HepG2 (cell line): ENCODE measurements at regions not wholly inside any gene's neighbourhood (a gene's known extent, or its start where the extent isn't known, plus 50 kb on each side); places are given as distances from the start of the nearest gene placed in this dataset.

ENCODE experiments used
- ATAC-seq: fragments of 200-7000 bp; cut with Tn5 transposase; 3 replicates; pipeline ENCODE4 v1.9.1; 2020; ENCODE audit warnings: mild to moderate bottlenecking, moderate library complexity
- BruUV-seq: library from RNA; stranded (reverse); fragments of 400-500 nt; replicated peaks from 2 replicates; lab custom pipeline; 2021; lab: Mats Ljungman, UMichigan
- CTCF ChIA-PET: fragments of 300-600 bp; formaldehyde crosslinking; extraction: SDS; loops from one replicate; lab custom pipeline; 2021; ENCODE audit warnings: low total read pairs, inconsistent platforms, low intra/inter-chr PET ratio; lab: Yijun Ruan, JAX
- POLR2A ChIA-PET: fragments of 350-600 bp; sonication (Branson Sonifier 250); formaldehyde crosslinking; loops from one replicate; lab custom pipeline; 2020; ENCODE audit warnings: antibody characterized with exemption, inconsistent platforms; lab: Yijun Ruan, JAX
- DNase-seq: peaks from one replicate; pipeline ENCODE4 v3.0.0-alpha.2; 2015; ENCODE audit warnings: low spot score
- FAIRE-seq: peaks from 3 replicates; lab custom pipeline; 2011; peaks lifted over from hg19 to GRCh38; lab: Jason Lieb, UNC
- H2AFZ ChIP-seq: one replicate; pipeline ENCODE4 v1.6.1; 2011; ENCODE audit warnings: low read length, inconsistent platforms
- H3K27ac ChIP-seq: fragments of 300-600 bp; 3 replicates; pipeline ENCODE4 v1.8.0; 2011; ENCODE audit warnings: mixed run types, mild to moderate bottlenecking, mixed read lengths, low read length, inconsistent platforms; ENCODE audit not compliant: insufficient read depth; ENCODE audit errors: extremely low read length
- H3K27me3 ChIP-seq, 2 experiments: fragments of 200-600 bp in 1 of 2; 2 replicates in 1 of 2; 3 replicates in 1 of 2; pipeline versions ENCODE4 v1.6.0 to v1.8.0; 2011; ENCODE audit warnings: low read length in 2 of 2, mild to moderate bottlenecking in 2 of 2, moderate library complexity in 2 of 2, inconsistent platforms in 1 of 2; ENCODE audit not compliant: insufficient read depth in 2 of 2, control insufficient read depth in 1 of 2
- H3K36me3 ChIP-seq, 2 experiments: fragments of 200-600 bp in 1 of 2; replicated peaks in 1 of 2; 2 replicates in 1 of 2; 3 replicates in 1 of 2; pipeline versions ENCODE4 v1.5.1 to v1.8.0; 2011; ENCODE audit warnings: low read length in 2 of 2, inconsistent platforms in 1 of 2; ENCODE audit not compliant: insufficient read depth in 2 of 2, control insufficient read depth in 1 of 2
- H3K4me1 ChIP-seq: 2 replicates; pipeline ENCODE4 v1.5.1; 2012; ENCODE audit warnings: low read length, inconsistent platforms; ENCODE audit not compliant: insufficient read depth
- H3K4me2 ChIP-seq: 2 replicates; pipeline ENCODE4 v1.6.0; 2011; ENCODE audit warnings: low read depth, low read length, inconsistent platforms
- H3K4me3 ChIP-seq, 3 experiments: fragments of 200-600 bp in 1 of 3; sonication (generic), shearing (Covaris generic) in 1 of 3; replicated peaks in 1 of 3; 2 replicates each; pipeline ENCODE4 v1.5.1; 2011 to 2016; ENCODE audit warnings: low read length in 3 of 3, inconsistent platforms in 2 of 3, low read depth in 2 of 3, mild to moderate bottlenecking in 2 of 3, control low read depth in 1 of 3, mixed read lengths in 1 of 3; ENCODE audit not compliant: insufficient read depth in 1 of 3
- H3K79me2 ChIP-seq: one replicate; pipeline ENCODE4 v1.6.1; 2011; ENCODE audit warnings: low read length, inconsistent platforms; ENCODE audit not compliant: insufficient read depth
- H3K9ac ChIP-seq: 2 replicates; pipeline ENCODE4 v1.6.0; 2011; ENCODE audit warnings: mild to moderate bottlenecking, low read depth, low read length, inconsistent platforms; ENCODE audit not compliant: insufficient read depth
- H3K9me3 ChIP-seq: 2 replicates; pipeline ENCODE4 v1.5.1; 2012; ENCODE audit warnings: mild to moderate bottlenecking, low read length
- H4K20me1 ChIP-seq: 2 replicates; pipeline ENCODE4 v1.6.0; 2011; ENCODE audit warnings: inconsistent platforms, mild to moderate bottlenecking, low read length, moderate library complexity; ENCODE audit not compliant: insufficient read depth
- BCL3 ChIP-seq: sonication (generic); formaldehyde crosslinking; IDR thresholded peaks from 2 replicates; pipeline ENCODE4 v1.5.1; 2020; ENCODE audit warnings: mild to moderate bottlenecking, missing genetic modification reagents, moderate library complexity
- DBP ChIP-seq: sonication (generic); formaldehyde crosslinking; IDR thresholded peaks from 2 replicates; pipeline ENCODE4 v1.4.0; 2020; ENCODE audit warnings: missing genetic modification reagents; ENCODE audit errors: not compliant biosample characterization
- GATAD1 ChIP-seq: IDR thresholded peaks from 2 replicates; pipeline ENCODE4 v1.6.1; 2016; ENCODE audit warnings: missing genetic modification reagents, missing compliant biosample characterization
- GPN1 ChIP-seq: sonication (generic); formaldehyde crosslinking; IDR thresholded peaks from 2 replicates; pipeline ENCODE4 v1.5.1; 2020; ENCODE audit warnings: missing genetic modification reagents, borderline replicate concordance
- MATR3 ChIP-seq: sonication (generic); formaldehyde crosslinking; IDR thresholded peaks from 2 replicates; pipeline ENCODE4 v1.4.0; 2020; ENCODE audit warnings: missing genetic modification reagents
- MYC ChIP-seq: sonication (generic); formaldehyde crosslinking; IDR thresholded peaks from 2 replicates; pipeline ENCODE4 v1.9.0; 2021; ENCODE audit warnings: missing genetic modification reagents, borderline replicate concordance
- PITX1 ChIP-seq: sonication (generic); formaldehyde crosslinking; IDR thresholded peaks from 2 replicates; pipeline ENCODE4 v1.5.1; 2020; ENCODE audit warnings: mild to moderate bottlenecking, missing genetic modification reagents
- SRSF1 ChIP-seq: fragments of 200-400 bp; formaldehyde crosslinking; optimal IDR thresholded peaks from 2 replicates; pipeline ENCODE3; 2017; ENCODE audit warnings: mild to moderate bottlenecking, low read depth, low read length, moderate library complexity
- TOPORS ChIP-seq: sonication (generic); formaldehyde crosslinking; IDR thresholded peaks from 2 replicates; pipeline ENCODE4 v1.8.0; 2023; ENCODE audit warnings: mild to moderate bottlenecking, missing genetic modification reagents
- TSC22D2 ChIP-seq: sonication (generic); formaldehyde crosslinking; IDR thresholded peaks from 2 replicates; pipeline ENCODE4 v1.5.1; 2020; ENCODE audit warnings: missing genetic modification reagents, mild to moderate bottlenecking, borderline replicate concordance
- ZFP36 ChIP-seq: fragments of 150-350 bp; IDR thresholded peaks from 2 replicates; pipeline ENCODE4 v1.6.1; 2018; ENCODE audit warnings: borderline replicate concordance, low read length, low read depth; ENCODE audit not compliant: partially characterized antibody
- ZMYM3 ChIP-seq: sonication (generic); formaldehyde crosslinking; IDR thresholded peaks from 2 replicates; pipeline ENCODE4 v1.5.1; 2020; ENCODE audit warnings: mild to moderate bottlenecking, missing genetic modification reagents
- ZNF430 ChIP-seq: sonication (generic); formaldehyde crosslinking; IDR thresholded peaks from 2 replicates; pipeline ENCODE4 v1.9.0; 2021; ENCODE audit warnings: mild to moderate bottlenecking, missing genetic modification reagents
- ZNF816 ChIP-seq: sonication (generic); formaldehyde crosslinking; IDR thresholded peaks from 2 replicates; pipeline ENCODE4 v1.8.0; 2022; ENCODE audit warnings: missing genetic modification reagents, mild to moderate bottlenecking, borderline replicate concordance
- ZNF883 ChIP-seq: sonication (generic); formaldehyde crosslinking; IDR thresholded peaks from 2 replicates; pipeline ENCODE4 v1.5.1; 2020; ENCODE audit warnings: mild to moderate bottlenecking, missing genetic modification reagents; ENCODE audit errors: not compliant biosample characterization
- WGBS: methylation state at CpG from one replicate; pipeline ENCODE4 v1.1.6; 2017; ENCODE audit warnings: low lambda C conversion rate; 5-methylcytosine and 5-hydroxymethylcytosine counted together
- in situ Hi-C: cut with HindIII; loops from 2 replicates; pipeline ENCODE4 v1.10.0; 2017; ENCODE audit warnings: low pct_unique_long_range_greater_than_20kb; ENCODE audit not compliant: extremely low pct_ligation_motif_present
- intact Hi-C: fragments of 100-400 bp; cut with micrococcal nuclease; formaldehyde crosslinking; loops from one replicate; pipeline ENCODE4 v1.10.0; 2022; ENCODE audit not compliant: unreplicated experiment
- TF ChIP-seq, protein P1 (sequence below): sonication (generic); formaldehyde crosslinking; IDR thresholded peaks from 2 replicates; pipeline ENCODE4 v1.5.0; 2020; ENCODE audit warnings: missing genetic modification reagents
- TF ChIP-seq, protein P2 (sequence below): sonication (generic); formaldehyde crosslinking; conservative IDR thresholded peaks from 2 replicates; pipeline ENCODE4 v1.4.0; 2020; ENCODE audit warnings: mild to moderate bottlenecking, missing genetic modification reagents, moderate library complexity
- TF ChIP-seq, protein P3 (sequence below): sonication (generic); formaldehyde crosslinking; IDR thresholded peaks from 2 replicates; pipeline ENCODE4 v1.5.0; 2020; ENCODE audit warnings: missing genetic modification reagents

GRCh38 chr21:21764281-21764680, 766.1 kb downstream of the NCAM2 start:
- CTCF ChIA-PET: no interaction called here
- no TSS peak for BruUV-seq
- H4K20me1 ChIP-seq: no peaks in the 10 kb centered on the region
- peaks cover 85% of the 10 kb centered on the region for H3K9me3 ChIP-seq
- DNase-seq (no peak), FAIRE-seq (no peak), ATAC-seq (no peak)
- H3K27ac ChIP-seq: no peak overlapping the region
- 0% methylated on average over 2 of the region's 2 CpGs for WGBS
- in situ Hi-C loops: no loop called here
- no peak overlapping the region for H3K4me2 ChIP-seq
- H3K4me3 ChIP-seq: no peak overlapping the region
- POLR2A ChIA-PET: no interaction called here
- no peaks in the 10 kb centered on the region for H3K36me3 ChIP-seq
- no peaks in the 10 kb centered on the region for H3K27me3 ChIP-seq
- H3K9ac ChIP-seq: no peak overlapping the region
- intact Hi-C loops: no loop called here
- no peaks in the 10 kb centered on the region for H3K79me2 ChIP-seq
- no peak overlapping the region for H2AFZ ChIP-seq
- H3K4me1 ChIP-seq: no peaks in the 10 kb centered on the region
- TF ChIP-seq ZNF816 (CRISPR knock-in tag) (no peak), MATR3 (no peak), BCL3 (no peak), PITX1 (no peak), ZMYM3 (CRISPR knock-in tag) (no peak), ZNF430 (CRISPR knock-in tag) (no peak), ZNF883 (CRISPR knock-in tag) (no peak), TSC22D2 (CRISPR knock-in tag) (no peak), MYC (CRISPR knock-in tag) (no peak), TOPORS (CRISPR knock-in tag) (no peak), GATAD1 (no peak), DBP (CRISPR knock-in tag) (no peak), SRSF1 (no peak), ZFP36 (no peak), GPN1 (no peak)
- TF ChIP-seq, protein P1, sequence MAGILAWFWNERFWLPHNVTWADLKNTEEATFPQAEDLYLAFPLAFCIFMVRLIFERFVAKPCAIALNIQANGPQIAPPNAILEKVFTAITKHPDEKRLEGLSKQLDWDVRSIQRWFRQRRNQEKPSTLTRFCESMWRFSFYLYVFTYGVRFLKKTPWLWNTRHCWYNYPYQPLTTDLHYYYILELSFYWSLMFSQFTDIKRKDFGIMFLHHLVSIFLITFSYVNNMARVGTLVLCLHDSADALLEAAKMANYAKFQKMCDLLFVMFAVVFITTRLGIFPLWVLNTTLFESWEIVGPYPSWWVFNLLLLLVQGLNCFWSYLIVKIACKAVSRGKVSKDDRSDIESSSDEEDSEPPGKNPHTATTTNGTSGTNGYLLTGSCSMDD (CRISPR knock-in tag): no peak
- TF ChIP-seq, protein P2, sequence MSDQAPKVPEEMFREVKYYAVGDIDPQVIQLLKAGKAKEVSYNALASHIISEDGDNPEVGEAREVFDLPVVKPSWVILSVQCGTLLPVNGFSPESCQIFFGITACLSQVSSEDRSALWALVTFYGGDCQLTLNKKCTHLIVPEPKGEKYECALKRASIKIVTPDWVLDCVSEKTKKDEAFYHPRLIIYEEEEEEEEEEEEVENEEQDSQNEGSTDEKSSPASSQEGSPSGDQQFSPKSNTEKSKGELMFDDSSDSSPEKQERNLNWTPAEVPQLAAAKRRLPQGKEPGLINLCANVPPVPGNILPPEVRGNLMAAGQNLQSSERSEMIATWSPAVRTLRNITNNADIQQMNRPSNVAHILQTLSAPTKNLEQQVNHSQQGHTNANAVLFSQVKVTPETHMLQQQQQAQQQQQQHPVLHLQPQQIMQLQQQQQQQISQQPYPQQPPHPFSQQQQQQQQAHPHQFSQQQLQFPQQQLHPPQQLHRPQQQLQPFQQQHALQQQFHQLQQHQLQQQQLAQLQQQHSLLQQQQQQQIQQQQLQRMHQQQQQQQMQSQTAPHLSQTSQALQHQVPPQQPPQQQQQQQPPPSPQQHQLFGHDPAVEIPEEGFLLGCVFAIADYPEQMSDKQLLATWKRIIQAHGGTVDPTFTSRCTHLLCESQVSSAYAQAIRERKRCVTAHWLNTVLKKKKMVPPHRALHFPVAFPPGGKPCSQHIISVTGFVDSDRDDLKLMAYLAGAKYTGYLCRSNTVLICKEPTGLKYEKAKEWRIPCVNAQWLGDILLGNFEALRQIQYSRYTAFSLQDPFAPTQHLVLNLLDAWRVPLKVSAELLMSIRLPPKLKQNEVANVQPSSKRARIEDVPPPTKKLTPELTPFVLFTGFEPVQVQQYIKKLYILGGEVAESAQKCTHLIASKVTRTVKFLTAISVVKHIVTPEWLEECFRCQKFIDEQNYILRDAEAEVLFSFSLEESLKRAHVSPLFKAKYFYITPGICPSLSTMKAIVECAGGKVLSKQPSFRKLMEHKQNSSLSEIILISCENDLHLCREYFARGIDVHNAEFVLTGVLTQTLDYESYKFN (CRISPR knock-in tag): no peak
- TF ChIP-seq, protein P3, sequence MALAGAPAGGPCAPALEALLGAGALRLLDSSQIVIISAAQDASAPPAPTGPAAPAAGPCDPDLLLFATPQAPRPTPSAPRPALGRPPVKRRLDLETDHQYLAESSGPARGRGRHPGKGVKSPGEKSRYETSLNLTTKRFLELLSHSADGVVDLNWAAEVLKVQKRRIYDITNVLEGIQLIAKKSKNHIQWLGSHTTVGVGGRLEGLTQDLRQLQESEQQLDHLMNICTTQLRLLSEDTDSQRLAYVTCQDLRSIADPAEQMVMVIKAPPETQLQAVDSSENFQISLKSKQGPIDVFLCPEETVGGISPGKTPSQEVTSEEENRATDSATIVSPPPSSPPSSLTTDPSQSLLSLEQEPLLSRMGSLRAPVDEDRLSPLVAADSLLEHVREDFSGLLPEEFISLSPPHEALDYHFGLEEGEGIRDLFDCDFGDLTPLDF: no peak
